ENCODE measurements at regions not wholly inside any gene's neighbourhood (a gene's known extent, or its start where the extent isn't known, plus 50 kb on each side); places are given as distances from the start of the nearest gene placed in this dataset.

DNA sequence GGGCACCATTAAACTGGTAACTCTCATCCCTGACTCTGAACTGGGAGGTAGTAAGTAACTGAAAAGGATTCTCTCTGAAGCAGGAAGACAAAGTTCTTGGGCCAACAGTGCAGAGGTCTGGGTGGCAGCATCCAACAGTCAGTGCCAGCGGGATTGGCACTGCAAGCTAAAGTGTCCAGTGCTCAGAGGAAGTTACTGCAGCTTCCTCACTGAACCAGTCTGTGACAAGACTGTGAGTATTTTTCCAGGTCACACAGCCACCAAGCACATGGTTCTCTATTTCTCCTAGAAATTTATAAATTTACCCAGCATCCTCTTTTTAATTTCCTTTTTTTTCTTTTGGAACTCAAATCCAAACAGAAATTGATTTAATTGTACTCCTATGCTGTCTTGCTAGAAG is 81.6 kb upstream of the FAR2 start:
- ChIA-PET CTCF (no interaction called here), POLR2A (no interaction called here)

DNA sequence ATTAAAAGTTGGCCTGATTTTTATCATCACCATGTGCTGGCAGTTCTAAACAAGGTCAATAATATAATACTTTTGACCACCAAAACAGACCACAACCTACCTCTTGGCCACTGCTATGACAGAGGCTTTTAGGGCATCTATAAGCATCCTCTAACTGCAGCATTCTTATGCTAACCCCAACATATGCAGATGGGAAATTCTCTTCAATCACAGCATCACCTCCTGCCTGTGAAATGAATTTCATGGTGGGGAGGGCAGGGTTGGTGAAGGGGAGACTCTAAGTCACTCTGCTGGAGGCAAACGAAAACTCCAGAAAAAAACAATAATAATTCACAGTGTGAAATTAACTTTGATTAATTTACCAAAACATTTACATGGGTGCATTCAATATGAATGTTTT is 78.8 kb upstream of the FAR2 start:
- CTCF ChIA-PET = no interaction called here
- POLR2A ChIA-PET = no interaction called here

DNA sequence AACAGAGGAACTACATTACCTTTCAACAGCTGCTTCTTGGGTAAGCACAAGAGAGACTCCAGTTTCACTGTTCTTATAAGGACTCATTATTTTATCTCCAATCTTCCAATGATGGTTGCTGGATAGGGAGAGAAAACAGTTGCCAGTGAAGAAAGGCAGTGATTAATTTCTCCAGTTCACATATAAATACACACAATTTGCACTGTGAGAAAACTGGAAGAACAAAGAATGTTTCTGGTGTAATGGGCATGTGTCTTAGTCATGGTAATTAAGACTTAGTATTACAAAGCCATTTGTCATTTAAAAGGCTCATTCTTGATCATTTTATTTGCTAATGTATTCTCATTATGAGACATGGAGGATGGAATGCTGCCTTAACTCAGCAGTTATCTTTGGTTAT is 78.0 kb upstream of the FAR2 start:
- ChIA-PET POLR2A (no interaction called here), CTCF (interaction anchor here (4.4 kb wide), 1 partner anchor 246 kb away, joined by 24 read pairs; no protein-coding TSS in a partner anchor)

DNA sequence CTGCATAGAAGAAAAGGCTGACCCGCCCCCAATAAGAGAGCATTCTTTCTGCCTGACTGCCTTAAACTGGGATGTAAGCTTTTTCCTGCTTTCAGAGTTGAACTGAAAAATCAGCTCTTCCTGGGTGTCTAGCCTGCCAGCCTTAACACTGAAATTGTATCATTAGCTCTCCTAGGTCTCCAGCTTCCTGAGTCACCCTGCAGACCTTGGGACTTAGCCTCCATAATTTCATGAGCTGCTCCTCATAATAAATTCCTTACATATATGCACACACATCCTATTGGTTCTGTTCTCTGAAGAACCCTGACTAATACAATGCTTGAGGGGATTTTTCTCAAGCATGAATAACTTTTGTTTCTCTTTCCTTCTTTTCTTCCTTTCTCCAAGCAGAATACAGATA is 76.4 kb upstream of the FAR2 start:
- ChIA-PET POLR2A (no interaction called here), CTCF (interaction anchor here (1.4 to 4.4 kb wide), 3 partner anchors 14 to 244 kb away, joined by 3 to 24 read pairs (median 4); no protein-coding TSS in a partner anchor)

DNA sequence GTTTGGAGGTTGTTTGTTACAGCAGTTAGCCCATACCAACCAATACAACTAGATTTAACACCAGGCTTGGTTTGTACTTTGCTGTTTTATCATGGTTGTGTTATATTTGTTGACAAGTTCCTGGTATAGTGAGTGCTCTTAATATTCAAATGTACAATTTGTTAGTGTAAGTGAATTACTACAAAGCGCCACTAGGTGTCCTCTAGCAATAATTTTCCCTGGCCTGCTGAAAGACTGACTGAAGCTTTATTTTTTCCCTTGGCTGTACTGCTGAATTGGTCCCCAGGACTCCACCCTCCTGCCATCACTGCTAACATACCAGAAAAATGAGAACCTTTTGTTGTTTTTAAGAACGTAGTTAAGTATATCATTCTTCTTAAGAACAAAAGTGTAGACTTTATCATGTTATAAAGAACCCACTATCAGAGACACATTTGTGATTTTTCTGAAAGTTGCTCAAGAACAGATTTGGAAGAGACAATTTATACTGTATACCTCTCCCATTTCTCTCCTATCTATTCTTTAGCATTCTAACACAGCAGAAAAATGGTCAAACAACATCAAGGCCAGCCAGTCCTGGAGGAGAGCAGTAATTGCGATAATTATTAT is 75.3 kb upstream of the FAR2 start:
- ChIA-PET CTCF (interaction anchor here (0.9 to 4.4 kb wide), 4 partner anchors 9 to 243 kb away, joined by 3 to 24 read pairs (median 4); no protein-coding TSS in a partner anchor), POLR2A (no interaction called here)

DNA sequence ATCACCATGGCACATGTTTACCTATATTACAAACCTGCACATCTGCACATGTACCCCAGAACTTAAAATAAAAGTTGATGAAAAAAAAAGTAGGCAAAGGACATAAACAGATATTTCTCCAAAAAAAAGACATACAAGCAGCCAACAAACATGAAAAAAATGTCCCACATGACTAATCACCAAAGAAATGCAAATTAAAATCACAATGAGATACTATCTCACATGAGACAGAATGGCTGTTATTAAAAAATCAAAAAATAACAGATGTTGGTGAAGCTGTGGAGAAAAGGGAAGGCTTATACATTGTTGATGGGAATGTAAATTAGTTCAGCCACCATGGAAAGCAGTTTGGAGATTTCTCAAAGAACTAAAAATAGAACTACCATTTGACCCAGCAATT is 68.0 kb upstream of the FAR2 start:
- ChIA-PET CTCF (no interaction called here), POLR2A (no interaction called here)

DNA sequence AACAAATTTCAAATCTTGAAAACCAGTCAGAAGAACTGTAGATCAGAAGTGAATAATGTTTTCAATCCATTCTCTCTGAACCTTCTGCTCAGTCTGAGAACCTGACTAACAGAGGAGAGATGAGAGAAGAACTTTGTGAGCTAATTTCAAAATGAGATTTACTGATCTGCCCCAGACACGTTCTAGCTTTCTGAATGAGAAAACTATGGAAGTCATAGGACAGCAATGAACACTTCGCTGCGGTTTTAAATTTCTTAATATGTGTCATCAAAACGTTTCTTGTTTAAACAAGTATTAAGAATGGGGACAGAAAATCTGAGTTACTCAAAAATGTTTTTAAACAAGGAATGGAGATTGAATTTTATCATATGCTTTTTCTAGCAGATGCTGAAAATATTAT is 66.6 kb upstream of the FAR2 start:
- ChIA-PET CTCF (interaction anchor here (0.6 kb wide), 1 partner anchor 9 kb away, joined by 3 read pairs; no protein-coding TSS in a partner anchor), POLR2A (no interaction called here)

DNA sequence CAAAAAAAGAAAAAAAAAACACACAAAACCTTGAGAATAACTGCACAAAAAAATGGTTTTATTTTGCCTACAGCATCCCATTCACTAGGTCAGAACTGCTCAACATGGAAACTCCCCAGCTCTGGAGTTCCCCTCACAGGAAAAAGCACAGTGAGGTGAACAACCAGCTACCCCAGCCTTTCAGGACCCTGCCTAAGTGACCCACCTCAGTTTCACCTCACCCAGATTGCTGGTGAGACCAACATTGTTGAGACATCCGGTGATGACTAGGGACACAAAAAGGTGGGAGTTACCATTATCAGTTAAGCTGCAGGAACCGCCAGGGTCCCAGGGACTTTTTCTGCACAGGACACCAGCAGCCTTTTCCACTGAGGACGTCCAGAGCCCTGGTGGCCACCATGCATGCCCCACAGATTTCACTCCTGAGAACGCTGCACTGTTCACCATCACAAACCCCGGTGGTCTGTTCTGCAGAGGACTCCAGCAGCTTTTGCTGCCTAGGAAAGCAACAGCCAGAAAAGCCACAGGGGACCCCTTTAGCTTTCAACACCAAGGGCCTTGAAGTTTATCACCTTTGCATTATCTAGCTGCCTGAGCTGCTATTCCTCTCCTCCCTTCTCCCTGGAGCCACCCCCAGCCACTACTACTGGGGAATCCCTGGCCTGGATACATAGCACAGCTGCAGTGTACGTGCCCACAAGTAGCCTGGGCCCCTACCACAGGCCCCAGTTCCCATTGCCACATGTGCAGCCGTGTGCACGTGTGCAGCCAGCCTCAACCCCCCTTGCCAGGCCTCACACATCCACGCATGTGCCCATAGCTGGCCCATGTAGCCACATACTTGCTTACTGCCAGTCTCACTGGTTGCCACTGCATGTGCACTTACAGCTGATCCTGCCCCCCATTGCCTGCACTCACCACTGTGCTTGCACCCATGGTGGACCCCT is 62.5 kb upstream of the FAR2 start:
- POLR2A ChIA-PET = no interaction called here

DNA sequence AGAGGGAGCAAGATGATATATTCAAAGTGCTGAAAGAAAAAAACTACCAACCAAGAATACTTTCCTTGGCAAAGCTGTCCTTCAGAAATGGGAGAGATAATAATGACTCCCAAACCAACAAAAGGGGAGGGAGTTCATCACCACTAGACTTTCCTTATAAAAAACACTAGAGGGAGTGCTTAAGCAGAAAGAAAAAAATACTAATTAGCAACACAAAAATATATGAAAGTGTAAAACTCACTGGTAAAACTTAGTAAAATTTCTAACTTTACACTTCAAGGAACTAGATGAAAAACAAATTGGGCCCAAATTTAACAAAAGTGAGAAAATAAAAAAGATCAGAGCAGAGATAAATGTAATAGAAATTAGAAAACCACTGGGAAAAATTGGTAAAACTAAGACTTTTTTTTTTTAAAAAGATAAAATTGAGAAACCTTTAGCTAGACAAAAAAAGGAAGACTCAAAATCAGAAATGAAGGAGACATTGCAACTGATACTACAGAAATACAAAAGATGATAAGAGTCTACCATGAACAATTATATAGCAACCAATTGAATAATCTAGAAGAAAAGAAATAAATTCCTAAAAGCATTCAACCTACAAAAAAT is 60.4 kb upstream of the FAR2 start:
- POLR2A ChIA-PET = no interaction called here
- CTCF ChIA-PET = interaction anchor here (0.8 to 3.4 kb wide), 5 partner anchors 15 to 231 kb away, joined by 3 to 14 read pairs (median 4); no protein-coding TSS in a partner anchor

More for the DNA sequence above, 62.5 kb upstream of the FAR2 start:
- CTCF ChIA-PET = interaction anchor here (1.4 to 3.4 kb wide), 3 partner anchors 14 to 233 kb away, joined by 3 to 14 read pairs (median 3); no protein-coding TSS in a partner anchor

Measured in activated CD8-positive, alpha-beta memory T cell treated with anti-CD3 and anti-CD28 coated beads for 36 hours (primary cell).